Fibroblast of lung (primary cell): ENCODE measurements at regions not wholly inside any gene's neighbourhood (a gene's known extent, or its start where the extent isn't known, plus 50 kb on each side); places are given as distances from the start of the nearest gene placed in this dataset.

Experiments used
- DNase-seq, 2 donors: peaks; one replicate each; pipeline versions ENCODE4 v3.0.0 to v3.0.0-alpha.2; 2010; ENCODE audit warnings: low read depth in 2 of 2
- H2AFZ ChIP-seq: 2 replicates; pipeline ENCODE4 v1.5.1; 2012; ENCODE audit warnings: low read length, control low read depth, inconsistent platforms
- H3K27ac ChIP-seq: 2 replicates; pipeline ENCODE4 v1.5.1; 2011; ENCODE audit warnings: low read length, control low read depth; ENCODE audit not compliant: insufficient read depth
- H3K27me3 ChIP-seq: 2 replicates; pipeline ENCODE4 v1.5.1; 2011; ENCODE audit warnings: mild to moderate bottlenecking, low read length; ENCODE audit not compliant: control insufficient read depth, insufficient read depth
- H3K36me3 ChIP-seq: 2 replicates; pipeline ENCODE4 v1.5.1; 2011; ENCODE audit warnings: low read length; ENCODE audit not compliant: control insufficient read depth, insufficient read depth
- H3K4me1 ChIP-seq: 2 replicates; pipeline ENCODE4 v1.5.1; 2011; ENCODE audit warnings: low read length; ENCODE audit not compliant: control insufficient read depth, insufficient read depth; ENCODE audit errors: extremely low read depth
- H3K4me2 ChIP-seq: 2 replicates; pipeline ENCODE4 v1.5.1; 2011; ENCODE audit warnings: low read length, control low read depth; ENCODE audit not compliant: insufficient read depth; ENCODE audit errors: extremely low read depth
- H3K4me3 ChIP-seq, 4 experiments: fragments of 200-600 bp in 1 of 4; sonication (generic) in 1 of 4; replicated peaks in 1 of 4; 2 replicates each; pipeline ENCODE4 v1.5.1; 2011 to 2016; ENCODE audit warnings: low read length in 4 of 4, low read depth in 3 of 4, mild to moderate bottlenecking in 3 of 4, control low read depth in 2 of 4, inconsistent platforms in 1 of 4, mixed read lengths in 1 of 4; ENCODE audit not compliant: insufficient read depth in 1 of 4; ENCODE audit errors: control extremely low read depth in 1 of 4
- H3K79me2 ChIP-seq: 2 replicates; pipeline ENCODE4 v1.5.1; 2012; ENCODE audit warnings: mild to moderate bottlenecking, low read length, inconsistent platforms; ENCODE audit not compliant: control insufficient read depth, insufficient read depth
- H3K9ac ChIP-seq: 2 replicates; pipeline ENCODE4 v1.5.1; 2011; ENCODE audit warnings: mild to moderate bottlenecking, low read length, control low read depth; ENCODE audit not compliant: insufficient read depth
- H3K9me3 ChIP-seq: 2 replicates; pipeline ENCODE4 v1.5.1; 2012; ENCODE audit warnings: low read depth, low read length; ENCODE audit not compliant: control insufficient read depth, insufficient read depth
- H4K20me1 ChIP-seq: 2 replicates; pipeline ENCODE4 v1.5.1; 2011; ENCODE audit warnings: low read length; ENCODE audit not compliant: control insufficient read depth, insufficient read depth; ENCODE audit errors: extremely low read depth
- CTCF ChIP-seq, 2 donors: IDR thresholded peaks in 1 of 2; conservative IDR thresholded peaks in 1 of 2; 1 replicate in 1 of 2; 2 replicates in 1 of 2; pipeline ENCODE4 v1.5.1; 2011 to 2012; ENCODE audit warnings: low read length in 2 of 2, control low read depth in 1 of 2, inconsistent platforms in 1 of 2, low read depth in 1 of 2, mild to moderate bottlenecking in 1 of 2
- EZH2 ChIP-seq: IDR thresholded peaks from 2 replicates; pipeline ENCODE4 v1.5.1; 2012; ENCODE audit warnings: low read length, control low read depth, mild to moderate bottlenecking; ENCODE audit errors: missing control alignments

- H3K36me3 ChIP-seq = no peaks in the 10 kb centered on the region
- no peak for TF ChIP-seq EZH2
- TF ChIP-seq CTCF (conservative IDR thresholded peaks at IDR 0.05 in 1 of 2, IDR thresholded peaks at IDR 0.05 in 1 of 2; ENCODE audit: low read depth in 1 of 2, low read length in 2 of 2) = no peak
- no peaks in the 10 kb centered on the region for H3K9me3 ChIP-seq
- H3K4me3 ChIP-seq = no peak overlapping the region
- DNase-seq = no peak
- H3K27me3 ChIP-seq = no peaks in the 10 kb centered on the region
- no peak overlapping the region for H3K27ac ChIP-seq
- no peaks in the 10 kb centered on the region for H3K79me2 ChIP-seq
- H4K20me1 ChIP-seq = no peaks in the 10 kb centered on the region
- H3K4me2 ChIP-seq = no peak overlapping the region
- H2AFZ ChIP-seq = no peak overlapping the region
- no peaks in the 10 kb centered on the region for H3K4me1 ChIP-seq
- no peak overlapping the region for H3K9ac ChIP-seq
Measured at GRCh38 chr17:12277827-12278226, 257.1 kb downstream of the MAP2K4 start.

- Histone ChIP-seq H3K79me2 (no peaks in the 10 kb centered on the region), H3K36me3 (no peaks in the 10 kb centered on the region), H3K9me3 (no peaks in the 10 kb centered on the region), H3K4me3 (no peak overlapping the region), H3K27ac (no peak overlapping the region), H2AFZ (no peak overlapping the region), H3K4me1 (no peaks in the 10 kb centered on the region), H3K9ac (no peak overlapping the region), H3K27me3 (no peaks in the 10 kb centered on the region), H3K4me2 (no peak overlapping the region), H4K20me1 (no peaks in the 10 kb centered on the region)
- peak; percentile 37 to 72 for DNase-seq
- no peak for TF ChIP-seq CTCF (conservative IDR thresholded peaks at IDR 0.05 in 1 of 2, IDR thresholded peaks at IDR 0.05 in 1 of 2; ENCODE audit: low read depth in 1 of 2, low read length in 2 of 2)
- TF ChIP-seq EZH2 = no peak
Measured at GRCh38 chr17:12282056-12282455, 261.4 kb downstream of the MAP2K4 start.

GRCh38 chr17:12287953-12288352, 267.3 kb downstream of the MAP2K4 start:
- H2AFZ ChIP-seq = no peak overlapping the region
- H3K4me3 ChIP-seq = no peak overlapping the region
- H3K79me2 ChIP-seq = no peaks in the 10 kb centered on the region
- no peak for DNase-seq
- H4K20me1 ChIP-seq = no peaks in the 10 kb centered on the region
- no peaks in the 10 kb centered on the region for H3K36me3 ChIP-seq
- TF ChIP-seq CTCF (conservative IDR thresholded peaks at IDR 0.05 in 1 of 2, IDR thresholded peaks at IDR 0.05 in 1 of 2; ENCODE audit: low read depth in 1 of 2, low read length in 2 of 2) = no peak
- H3K27me3 ChIP-seq = no peaks in the 10 kb centered on the region
- no peaks in the 10 kb centered on the region for H3K4me1 ChIP-seq
- no peak overlapping the region for H3K4me2 ChIP-seq
- H3K9me3 ChIP-seq = no peaks in the 10 kb centered on the region
- H3K27ac ChIP-seq = no peak overlapping the region
- H3K9ac ChIP-seq = no peak overlapping the region
